Nephron progenitor cell (in vitro differentiated cells): ENCODE measurements at regions not wholly inside any gene's neighbourhood (a gene's known extent, or its start where the extent isn't known, plus 50 kb on each side); places are given as distances from the start of the nearest gene placed in this dataset.
A peak's percentile ranks its signal among the peaks of the same experiment; 100 is the strongest.

ENCODE experiments used
- DNase-seq: peaks from one replicate; pipeline ENCODE4 v3.0.0; 2021
- H3K27ac Mint-ChIP-seq: 2 replicates; pipeline ENCODE4 v1.8.0; 2021; ENCODE audit warnings: mild to moderate bottlenecking, moderate library complexity, mixed read lengths
- H3K27me3 Mint-ChIP-seq: 2 replicates; pipeline ENCODE4 v1.8.0; 2021; ENCODE audit warnings: mild to moderate bottlenecking, low read depth, mixed read lengths; ENCODE audit not compliant: poor library complexity
- H3K36me3 Mint-ChIP-seq: 2 replicates; pipeline ENCODE4 v1.8.0; 2021; ENCODE audit warnings: low read depth, mixed read lengths
- H3K4me1 Mint-ChIP-seq: 2 replicates; pipeline ENCODE4 v1.8.0; 2021; ENCODE audit warnings: mixed read lengths
- H3K4me3 Mint-ChIP-seq: 2 replicates; pipeline ENCODE4 v1.8.0; 2021; ENCODE audit warnings: mild to moderate bottlenecking, moderate library complexity, mixed read lengths
- H3K9me3 Mint-ChIP-seq: 2 replicates; pipeline ENCODE4 v1.8.0; 2021; ENCODE audit warnings: mild to moderate bottlenecking, moderate library complexity, mixed read lengths
- CTCF ChIP-seq: fragments of 200-600 bp; sonication (generic); IDR thresholded peaks from 2 replicates; pipeline ENCODE4 v1.5.0; 2021; ENCODE audit warnings: antibody characterized with exemption

GRCh38 chr1:81490614-81491013 lies 310.1 kb upstream of the ADGRL2 start:
- peaks cover under 1% of the 10 kb centered on the region for H3K4me1 Mint-ChIP-seq
- TF ChIP-seq CTCF, result no peak
- peaks cover 7% of the 10 kb centered on the region for H3K27me3 Mint-ChIP-seq
- peaks cover 28% of the 10 kb centered on the region for H3K36me3 Mint-ChIP-seq
- H3K27ac Mint-ChIP-seq, result no peak overlapping the region
- DNase-seq, result no peak
- H3K9me3 Mint-ChIP-seq, result peaks cover 45% of the 10 kb centered on the region
- no peak overlapping the region for H3K4me3 Mint-ChIP-seq

- no peak overlapping the region for H3K4me3 Mint-ChIP-seq
- DNase-seq, result no peak
- peaks cover 28% of the 10 kb centered on the region for H3K36me3 Mint-ChIP-seq
- H3K27me3 Mint-ChIP-seq, result peaks cover 7% of the 10 kb centered on the region
- no peak for TF ChIP-seq CTCF
- H3K9me3 Mint-ChIP-seq, result peaks cover 45% of the 10 kb centered on the region
- no peak overlapping the region for H3K27ac Mint-ChIP-seq
- peaks cover 11% of the 10 kb centered on the region for H3K4me1 Mint-ChIP-seq
These were observed 311.3 kb upstream of the ADGRL2 start for GRCh38 chr1:81489372-81489934.

- H3K4me1 Mint-ChIP-seq, result peaks cover 16% of the 10 kb centered on the region
- no peak for TF ChIP-seq CTCF
- peaks cover 3% of the 10 kb centered on the region for H3K27me3 Mint-ChIP-seq
- H3K27ac Mint-ChIP-seq, result no peak overlapping the region
- DNase-seq, result no peak
- H3K4me3 Mint-ChIP-seq, result no peak overlapping the region
- H3K36me3 Mint-ChIP-seq, result peaks cover 19% of the 10 kb centered on the region
- H3K9me3 Mint-ChIP-seq, result peaks cover 27% of the 10 kb centered on the region
These were observed 316.4 kb upstream of the ADGRL2 start for GRCh38 chr1:81484284-81484683.

GRCh38 chr1:81478219-81478618 lies 322.5 kb upstream of the ADGRL2 start:
- H3K27me3 Mint-ChIP-seq, result no peaks in the 10 kb centered on the region
- no peak for TF ChIP-seq CTCF
- H3K27ac Mint-ChIP-seq, result no peak overlapping the region
- no peak overlapping the region for H3K4me3 Mint-ChIP-seq
- no peak for DNase-seq
- H3K36me3 Mint-ChIP-seq, result no peaks in the 10 kb centered on the region
- H3K9me3 Mint-ChIP-seq, result no peaks in the 10 kb centered on the region
- H3K4me1 Mint-ChIP-seq, result peaks cover 33% of the 10 kb centered on the region

- Mint-ChIP-seq H3K9me3 (no peaks in the 10 kb centered on the region), H3K4me1 (peaks cover 33% of the 10 kb centered on the region), H3K36me3 (no peaks in the 10 kb centered on the region), H3K27me3 (no peaks in the 10 kb centered on the region), H3K27ac (peak overlapping the region; percentile 58), H3K4me3 (no peak overlapping the region)
- no peak for DNase-seq
- TF ChIP-seq CTCF, result no peak
These were observed 323.0 kb upstream of the ADGRL2 start for GRCh38 chr1:81477710-81478109.

GRCh38 chr1:81472387-81472786 lies 328.3 kb upstream of the ADGRL2 start:
- Mint-ChIP-seq H3K27ac (no peak overlapping the region), H3K27me3 (no peaks in the 10 kb centered on the region), H3K36me3 (no peaks in the 10 kb centered on the region), H3K4me1 (peaks cover 30% of the 10 kb centered on the region), H3K9me3 (no peaks in the 10 kb centered on the region), H3K4me3 (no peak overlapping the region)
- no peak for DNase-seq
- no peak for TF ChIP-seq CTCF
